Stimulated activated CD4-positive, alpha-beta T cell treated with anti-CD3 and anti-CD28 coated beads, Interleukin-1b, Interleukin-23, amount 100 ng/mL, for 4 hours (primary cell): ENCODE measurements at regions not wholly inside any gene's neighbourhood (a gene's known extent, or its start where the extent isn't known, plus 50 kb on each side); places are given as distances from the start of the nearest gene placed in this dataset.
"Not testable (repeated sequence)": the region's sequence is repeated elsewhere in the genome, so short reads cannot be mapped to it uniquely, and the experiment has no call there.

Experiments used
- DNase-seq, 2 donors: peaks; one replicate each; pipeline ENCODE4 v3.0.0-alpha.2; 2020; ENCODE audit warnings: low read depth in 2 of 2

- no peak for DNase-seq
Measured at GRCh38 chr3:139238281-139239030, 105.4 kb upstream of the MRPS22 start.

DNA sequence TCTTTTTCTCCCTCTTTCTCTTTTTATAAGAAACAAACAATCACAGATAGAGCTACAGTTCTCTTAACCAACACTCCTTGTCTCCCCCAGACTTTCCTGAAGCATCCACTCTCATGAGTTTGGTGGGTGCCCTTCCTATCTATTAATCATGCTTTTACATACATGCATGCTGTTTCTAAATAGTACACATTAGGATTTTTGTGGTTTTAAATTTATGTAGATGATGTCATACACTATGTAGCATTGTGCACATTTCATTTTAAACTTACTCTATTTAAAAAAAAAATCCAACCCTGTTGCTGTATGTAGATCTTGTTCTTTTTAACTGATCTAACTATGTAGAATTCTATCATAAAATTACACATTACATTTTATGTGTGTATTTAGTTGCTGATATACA lies 104.3 kb upstream of the MRPS22 start:
- no peak for DNase-seq

GRCh38 chr3:139241783-139242182 lies 102.0 kb upstream of the MRPS22 start:
- DNase-seq = no peak

GRCh38 chr3:139243710-139244109 lies 100.1 kb upstream of the MRPS22 start:
- DNase-seq = no peak

DNA sequence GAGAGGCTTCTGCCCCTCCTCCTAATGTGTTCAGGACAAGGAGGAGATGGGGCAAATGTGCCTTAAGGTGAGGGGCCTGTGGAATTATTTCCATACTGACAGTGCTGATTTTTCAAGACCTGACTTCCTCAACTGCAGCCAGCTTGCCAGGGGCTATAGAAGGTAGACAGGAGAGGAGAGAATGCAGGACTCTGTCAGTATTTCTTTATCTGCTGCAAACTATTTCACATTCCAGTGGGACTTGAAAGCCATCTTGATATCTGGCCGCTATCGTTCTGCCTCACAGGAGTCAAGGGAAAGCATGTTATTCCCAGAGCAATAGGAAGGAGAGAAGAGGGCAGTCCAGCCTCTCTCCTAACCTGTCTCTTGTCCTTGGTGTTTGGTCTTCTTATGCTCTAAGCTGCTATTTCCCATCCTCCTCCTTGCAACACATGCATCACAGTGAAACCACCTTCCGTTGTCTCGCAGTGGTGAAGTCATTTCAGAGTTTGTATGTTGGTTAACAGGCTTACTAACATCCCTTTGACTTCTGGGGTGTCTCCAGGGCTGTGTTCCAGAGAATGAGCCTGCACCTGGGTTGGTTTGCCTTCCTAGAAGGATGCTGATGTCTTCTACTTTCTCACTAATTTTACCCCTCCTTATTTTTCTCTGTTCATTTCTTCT lies 95.1 kb upstream of the MRPS22 start:
- DNase-seq = no peak

GRCh38 chr3:139251529-139251928 lies 92.3 kb upstream of the MRPS22 start:
- DNase-seq = no peak

GRCh38 chr3:139252719-139253118 lies 91.1 kb upstream of the MRPS22 start:
- no peak for DNase-seq

- no peak for DNase-seq
Measured at GRCh38 chr3:139258276-139258675, 85.5 kb upstream of the MRPS22 start.

- no peak for DNase-seq
Measured at GRCh38 chr3:139259398-139259797, 84.4 kb upstream of the MRPS22 start.

DNA sequence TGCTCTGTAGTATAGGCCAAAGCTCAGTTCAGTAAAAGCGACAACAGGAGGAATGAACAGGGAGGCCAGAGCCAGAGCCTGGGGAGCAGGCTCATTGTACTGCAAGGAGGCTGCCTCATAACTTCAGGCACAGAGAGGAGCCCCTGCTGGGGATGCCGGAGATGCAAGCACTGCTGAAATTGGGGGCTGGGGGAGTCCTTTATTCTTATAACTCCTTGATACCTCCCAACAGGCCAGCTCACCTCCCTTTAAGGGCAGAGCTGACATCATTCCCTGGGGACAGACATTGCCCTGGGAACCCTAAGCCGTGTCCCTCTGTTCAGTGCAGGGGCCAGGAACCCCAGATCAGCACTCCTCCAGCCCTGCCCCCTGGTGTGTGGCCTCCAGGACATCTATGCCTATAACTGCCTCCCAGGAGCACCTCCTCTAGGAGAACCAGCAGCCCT lies 83.8 kb upstream of the MRPS22 start:
- no peak for DNase-seq

DNA sequence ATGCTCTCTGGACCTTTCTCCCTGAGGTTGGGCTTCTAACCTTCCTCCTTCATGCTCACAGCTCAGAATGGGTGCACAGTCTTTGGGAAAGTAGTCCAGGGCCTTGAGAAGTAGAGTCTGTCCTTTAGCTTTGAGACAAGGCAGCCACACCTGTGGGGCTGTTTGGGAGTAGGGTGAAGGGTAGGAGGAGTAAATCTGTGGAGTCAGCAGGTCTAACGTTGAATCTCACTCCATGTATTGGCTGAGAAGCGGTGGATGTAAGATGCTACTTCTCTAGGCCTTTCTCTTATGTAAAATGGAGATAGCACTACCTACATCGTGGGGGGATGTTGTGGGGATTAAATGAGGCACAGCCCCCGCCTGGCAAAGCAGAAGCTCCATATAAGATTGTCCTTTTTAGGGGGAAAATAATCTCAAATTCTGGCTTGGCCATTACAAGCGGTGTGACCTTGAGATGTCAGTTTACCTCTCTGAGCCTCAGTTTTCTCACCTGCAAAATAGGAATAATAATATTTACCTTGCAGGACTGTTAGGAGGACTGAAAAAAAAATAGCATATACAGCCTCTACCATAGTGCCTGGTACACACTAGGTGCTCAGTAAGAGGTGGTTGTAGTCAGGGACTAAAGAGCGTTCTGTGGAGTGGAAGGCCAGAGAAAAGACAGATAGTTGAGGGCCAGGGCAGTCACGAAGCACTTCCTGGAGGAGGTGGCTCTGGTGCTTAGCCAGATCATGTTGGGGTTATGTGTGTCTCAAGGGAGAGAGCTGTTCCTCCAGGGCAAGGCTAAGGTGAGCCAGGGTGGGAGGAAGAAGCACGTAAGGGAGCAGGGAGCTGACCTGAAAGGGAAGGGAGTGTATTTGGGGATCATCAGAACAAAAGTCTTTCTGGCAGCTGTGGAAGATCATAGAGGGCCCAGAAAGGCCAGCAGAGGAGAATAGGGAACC lies 82.8 kb upstream of the MRPS22 start:
- no peak for DNase-seq

DNA sequence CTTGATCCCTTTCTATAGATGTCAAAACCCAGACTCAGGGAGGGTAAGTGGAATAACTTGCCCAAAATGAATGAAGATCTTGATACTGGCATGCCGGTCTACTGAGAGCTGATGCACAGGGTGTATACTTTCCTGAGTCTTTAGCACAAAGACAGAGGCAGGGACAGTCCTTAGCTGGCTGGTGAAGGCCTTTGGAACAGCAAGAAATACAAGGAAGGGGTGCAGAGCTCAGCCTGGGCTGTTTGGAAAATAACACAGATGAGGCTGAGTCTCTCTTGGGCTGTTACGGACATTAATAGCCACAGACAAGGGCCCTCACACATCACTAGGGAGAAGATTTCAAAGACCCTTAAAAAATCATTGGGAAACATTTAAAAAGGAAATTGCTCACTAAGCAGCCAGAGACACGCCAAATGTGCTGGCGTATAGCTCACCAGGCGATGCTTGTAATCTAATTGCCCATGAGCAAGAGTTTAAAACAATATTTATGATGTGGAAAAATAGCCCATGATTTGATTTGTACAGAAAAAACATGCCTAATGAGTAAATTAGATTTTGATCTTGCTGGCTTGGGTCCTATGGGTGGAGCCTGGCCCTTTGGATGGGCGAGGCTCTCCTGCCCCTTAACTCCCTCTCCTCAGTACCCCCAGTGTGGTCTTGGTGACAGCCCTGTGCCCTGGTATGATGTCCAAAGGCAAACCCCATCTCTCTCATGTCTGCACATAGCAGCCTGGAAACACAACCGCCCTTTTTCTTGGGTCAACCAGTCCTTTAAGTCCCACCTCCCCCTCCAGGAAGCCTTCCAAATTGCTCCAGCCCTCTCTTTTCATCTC lies 81.8 kb upstream of the MRPS22 start:
- no peak for DNase-seq

DNA sequence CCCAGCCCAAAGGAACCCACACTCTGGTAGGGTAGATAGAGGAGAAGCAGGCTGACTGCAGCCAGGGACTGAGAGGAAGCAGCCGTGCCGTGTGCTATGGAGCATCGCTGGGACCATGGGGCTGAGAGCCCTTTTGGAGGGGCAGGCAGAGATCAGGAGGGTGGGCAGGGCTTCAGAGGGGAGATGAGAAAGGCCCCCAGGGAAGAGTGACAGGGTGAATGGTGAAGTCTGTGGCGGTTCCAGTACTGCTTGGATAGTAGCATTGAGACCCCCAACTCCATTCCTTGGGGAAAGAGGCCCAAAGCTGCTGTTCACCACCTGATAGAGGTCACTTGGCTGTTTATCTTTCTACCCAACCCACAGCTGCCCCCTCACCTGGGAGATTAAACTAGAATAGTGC lies 80.0 kb upstream of the MRPS22 start:
- DNase-seq = no peak

DNA sequence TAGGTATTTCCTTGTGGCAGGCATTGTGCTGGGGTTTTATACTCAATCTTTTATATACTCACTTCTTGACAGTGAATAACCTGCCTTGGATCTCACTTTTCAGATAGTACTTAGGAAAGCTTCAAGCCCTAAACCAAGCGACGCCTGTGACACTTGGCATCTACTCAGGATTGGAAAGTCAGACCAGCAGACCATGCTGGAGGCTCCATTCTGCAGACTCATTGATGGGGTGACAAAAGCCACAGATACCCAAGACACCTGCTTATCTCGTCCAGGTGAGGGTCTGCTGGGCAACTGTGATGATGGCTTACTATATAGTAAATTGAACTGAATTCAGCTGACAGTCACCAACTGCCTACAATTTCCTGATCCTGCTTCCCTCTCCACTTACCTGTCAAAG lies 79.4 kb upstream of the MRPS22 start:
- no peak for DNase-seq

- no peak for DNase-seq
Measured at GRCh38 chr3:139265131-139266016, 78.4 kb upstream of the MRPS22 start.

GRCh38 chr3:139267300-139268246 lies 76.2 kb upstream of the MRPS22 start:
- DNase-seq = no peak

DNA sequence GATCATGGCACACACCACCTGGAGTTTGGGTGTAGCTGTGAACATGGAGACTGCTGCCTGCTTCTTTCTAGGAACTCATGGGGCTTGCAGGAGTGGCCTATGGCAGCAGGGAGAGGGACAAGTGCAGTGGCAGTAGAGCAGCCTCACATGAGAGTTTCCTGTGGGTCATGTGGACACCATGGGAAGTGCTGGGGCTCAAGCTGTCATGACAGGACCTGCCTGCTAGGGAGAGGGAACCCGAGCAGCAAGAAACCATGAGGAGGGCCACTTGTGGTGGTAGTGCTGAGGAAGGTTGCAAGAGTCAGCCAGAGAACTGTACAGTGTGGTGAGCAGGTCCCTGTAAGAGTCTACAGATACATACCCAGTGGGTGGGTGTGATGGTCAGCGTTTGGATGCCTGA lies 73.8 kb upstream of the MRPS22 start:
- DNase-seq = no peak

- DNase-seq = not testable (repeated sequence)
Measured at GRCh38 chr3:139270652-139271051, 73.2 kb upstream of the MRPS22 start.

GRCh38 chr3:139280027-139280671 lies 63.7 kb upstream of the MRPS22 start:
- no peak for DNase-seq
